ENCODE measurements at regions not wholly inside any gene's neighbourhood (a gene's known extent, or its start where the extent isn't known, plus 50 kb on each side); places are given as distances from the start of the nearest gene placed in this dataset.

DNA sequence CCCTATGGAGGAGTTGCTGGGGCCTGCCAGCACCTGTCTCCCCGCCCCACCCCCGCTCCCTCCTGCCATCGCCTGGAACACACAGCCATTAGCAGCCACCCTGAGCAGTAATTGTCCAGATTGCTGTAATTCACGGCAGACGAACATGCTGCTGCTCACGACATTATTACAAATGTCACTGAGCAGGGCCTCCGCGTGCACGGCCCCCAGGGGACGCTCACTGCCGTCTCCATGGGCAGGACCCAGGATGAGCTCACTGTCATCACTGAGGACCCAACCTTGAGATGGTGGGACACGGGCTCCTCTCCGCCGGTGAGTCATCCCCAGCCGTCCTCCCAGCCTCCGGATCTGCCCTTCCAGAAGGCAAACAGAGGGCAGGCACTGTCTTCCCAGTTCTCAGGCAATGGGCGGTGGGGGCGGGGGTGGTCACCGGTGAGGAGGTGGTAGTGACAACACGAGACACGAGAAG is 100.4 kb downstream of the RFLNA start:
- peak in 1 of 14 donors; percentile 41 for DNase-seq

DNA sequence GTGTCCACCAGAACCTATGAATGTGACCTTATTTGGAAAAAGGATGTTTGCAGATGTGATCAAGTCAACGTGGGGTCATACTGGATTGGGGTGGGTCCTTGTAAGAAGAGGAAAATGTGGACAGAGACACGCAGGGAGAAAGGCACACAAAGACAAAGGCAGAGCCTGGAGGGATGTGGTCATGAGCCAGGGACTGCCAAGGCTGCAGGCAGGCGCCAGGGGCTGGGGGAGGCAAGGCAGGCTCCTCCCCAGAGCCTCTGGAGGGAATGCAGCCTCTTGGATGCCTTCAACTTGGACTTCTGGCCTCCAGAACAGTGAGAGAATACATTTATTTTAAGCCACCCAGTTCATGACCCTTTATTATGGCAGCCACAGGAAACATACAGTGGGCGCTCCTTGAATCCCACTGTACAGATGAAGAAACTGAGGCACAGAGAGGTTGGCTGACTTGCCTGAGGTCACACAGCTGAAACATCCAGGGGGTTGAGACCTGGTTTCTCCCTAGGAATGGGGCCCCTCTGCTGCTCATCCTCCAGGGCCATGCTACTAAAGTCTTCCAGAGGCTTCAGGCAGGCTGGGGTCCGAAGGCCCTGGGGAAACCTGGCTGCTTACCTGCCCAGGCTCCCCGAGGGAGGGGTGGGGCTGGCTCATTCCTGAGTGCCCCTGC is 99.7 kb downstream of the RFLNA start:
- peak in 2 of 14 donors; percentile 20 to 25 for DNase-seq

DNA sequence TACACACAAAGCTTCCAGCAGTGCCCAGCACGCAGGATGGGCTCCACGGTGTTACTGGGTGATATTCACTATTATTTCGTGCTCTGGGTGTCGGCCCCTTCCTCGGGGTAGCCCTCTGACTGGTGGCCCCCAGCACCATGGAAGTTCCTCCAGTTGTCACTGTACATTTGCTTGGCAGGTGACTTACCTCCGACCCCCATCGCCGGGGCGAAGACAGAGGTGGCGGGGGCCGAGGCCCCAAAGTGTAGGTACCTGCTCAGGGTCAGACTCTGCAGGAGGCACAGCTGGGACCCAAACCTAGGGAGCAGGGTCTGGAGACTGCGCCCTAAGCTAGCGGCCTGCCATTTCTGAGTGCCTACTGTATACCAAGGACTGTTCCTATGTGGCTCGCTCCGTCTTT is 98.9 kb downstream of the RFLNA start:
- DNase-seq: no peak

DNA sequence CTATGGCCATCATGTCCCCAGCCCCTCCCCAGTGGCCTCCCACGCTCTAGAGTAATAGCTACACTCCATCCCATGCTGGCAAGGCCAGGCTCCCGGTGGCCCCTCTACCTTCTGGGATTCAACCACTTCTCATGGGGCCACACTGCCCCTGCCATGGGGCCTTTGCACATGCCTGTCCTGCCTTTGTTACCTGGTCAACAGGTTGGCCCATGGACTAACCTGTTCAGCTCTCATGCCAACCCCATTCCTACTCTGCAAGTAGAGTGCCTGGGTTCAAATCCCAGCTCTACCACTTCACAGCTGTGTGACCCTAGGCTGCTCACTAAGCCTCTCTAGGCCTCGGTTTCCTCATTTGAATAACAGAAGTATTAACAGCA is 98.5 kb downstream of the RFLNA start:
- DNase-seq: no peak

DNA sequence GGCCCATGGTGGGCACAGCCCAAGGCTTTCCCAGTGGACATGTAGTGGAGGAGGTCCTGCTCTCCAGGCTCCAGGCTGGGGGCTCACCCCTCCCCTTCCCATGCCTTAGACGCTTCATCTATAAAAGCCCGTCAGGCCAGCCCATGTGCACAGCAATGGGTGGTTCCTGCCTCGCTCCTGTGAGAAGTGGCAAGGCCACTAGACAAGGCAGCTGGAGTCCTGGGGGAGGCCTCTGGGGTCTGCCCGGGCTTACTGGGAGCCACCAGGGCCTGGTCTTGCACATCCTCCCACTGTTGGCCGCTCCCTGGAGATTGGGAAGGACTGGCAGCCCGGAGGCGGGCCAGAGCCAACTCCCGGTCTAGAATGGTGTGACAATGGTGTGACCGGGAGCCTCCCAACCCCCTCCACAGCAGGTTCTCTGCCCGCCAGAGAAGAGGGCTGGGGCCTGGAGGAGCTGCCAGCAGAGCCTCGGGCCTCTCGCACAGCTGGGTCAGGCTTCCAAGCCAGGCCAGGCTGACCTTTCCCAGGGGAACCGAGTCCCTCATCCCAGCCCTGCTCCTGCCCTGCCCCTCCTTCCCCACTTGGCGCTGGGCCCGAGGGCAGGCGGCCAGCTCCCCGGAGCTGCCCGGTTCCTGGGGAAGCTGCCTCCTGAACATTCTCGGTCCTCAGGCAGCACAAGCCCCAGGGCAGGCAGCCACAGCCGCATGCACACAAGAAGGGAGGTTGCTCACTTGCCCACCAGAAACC is 97.9 kb downstream of the RFLNA start:
- DNase-seq: peak in 13 of 14 donors; percentile 35 to 92 (median 83)

DNA sequence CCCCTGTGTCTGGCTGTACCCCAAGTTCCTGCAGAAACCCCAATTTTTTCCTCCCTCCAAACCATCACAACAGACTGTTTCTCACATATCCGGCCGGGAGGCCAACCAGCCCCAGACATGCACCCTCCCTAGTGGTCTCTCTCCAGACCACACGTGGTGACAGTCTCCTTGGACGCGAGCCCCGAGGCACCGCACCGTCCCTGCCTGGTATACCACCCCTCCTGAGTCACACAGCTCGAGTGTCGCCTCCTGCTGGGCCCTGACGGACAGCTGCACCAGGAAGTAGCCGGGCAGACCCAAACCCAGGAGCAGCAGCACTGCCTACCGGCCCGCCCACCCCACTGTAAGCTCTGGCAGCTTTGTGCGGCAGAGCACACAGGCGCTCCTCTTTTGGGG is 97.4 kb downstream of the RFLNA start:
- peak in 8 of 14 donors; percentile 28 to 74 (median 60) for DNase-seq

DNA sequence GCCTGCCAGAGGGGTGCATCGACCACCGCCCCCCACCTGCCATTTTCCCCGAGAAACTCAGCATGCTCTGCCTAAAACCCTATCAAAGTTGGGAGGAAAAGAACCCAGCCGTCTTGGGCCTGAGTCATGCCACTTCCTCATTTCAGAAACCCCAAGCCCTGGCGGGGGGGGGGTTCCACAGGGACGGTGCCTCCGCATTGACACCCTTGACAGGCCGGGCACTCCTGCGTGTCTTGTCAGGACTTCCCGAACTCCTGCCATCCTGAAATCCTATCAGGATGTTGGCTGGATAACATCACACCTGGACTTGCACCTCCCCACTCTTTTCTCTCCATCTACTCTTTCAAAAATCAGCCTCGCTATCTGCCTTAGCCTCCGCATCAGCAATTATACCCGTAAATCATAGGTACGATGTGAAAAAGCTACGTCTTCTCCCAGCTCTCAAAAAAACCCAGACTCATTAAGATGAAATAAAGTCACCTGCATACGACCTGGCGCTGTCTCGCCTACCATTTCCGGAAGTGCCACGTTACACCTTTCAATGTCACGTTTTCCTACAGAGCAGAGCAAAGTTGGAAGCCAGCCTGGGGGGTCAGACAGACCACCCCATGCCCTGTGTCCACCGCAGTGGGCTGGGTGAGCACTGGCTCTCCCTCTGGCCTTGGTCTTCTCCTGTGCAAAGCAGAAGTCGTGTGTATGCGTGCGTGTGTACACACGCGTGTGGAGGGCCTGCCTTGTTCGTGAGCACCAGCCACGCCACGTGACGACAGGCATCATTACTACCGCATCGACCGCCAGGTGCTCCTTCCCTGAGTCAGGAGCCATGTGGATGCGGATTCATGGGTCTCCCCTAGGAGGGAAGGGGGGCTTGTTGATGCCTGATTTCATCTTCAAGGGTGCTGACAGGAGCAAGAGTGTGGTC is 96.7 kb downstream of the RFLNA start:
- peak in 6 of 14 donors; percentile 32 to 60 (median 44) for DNase-seq

DNA sequence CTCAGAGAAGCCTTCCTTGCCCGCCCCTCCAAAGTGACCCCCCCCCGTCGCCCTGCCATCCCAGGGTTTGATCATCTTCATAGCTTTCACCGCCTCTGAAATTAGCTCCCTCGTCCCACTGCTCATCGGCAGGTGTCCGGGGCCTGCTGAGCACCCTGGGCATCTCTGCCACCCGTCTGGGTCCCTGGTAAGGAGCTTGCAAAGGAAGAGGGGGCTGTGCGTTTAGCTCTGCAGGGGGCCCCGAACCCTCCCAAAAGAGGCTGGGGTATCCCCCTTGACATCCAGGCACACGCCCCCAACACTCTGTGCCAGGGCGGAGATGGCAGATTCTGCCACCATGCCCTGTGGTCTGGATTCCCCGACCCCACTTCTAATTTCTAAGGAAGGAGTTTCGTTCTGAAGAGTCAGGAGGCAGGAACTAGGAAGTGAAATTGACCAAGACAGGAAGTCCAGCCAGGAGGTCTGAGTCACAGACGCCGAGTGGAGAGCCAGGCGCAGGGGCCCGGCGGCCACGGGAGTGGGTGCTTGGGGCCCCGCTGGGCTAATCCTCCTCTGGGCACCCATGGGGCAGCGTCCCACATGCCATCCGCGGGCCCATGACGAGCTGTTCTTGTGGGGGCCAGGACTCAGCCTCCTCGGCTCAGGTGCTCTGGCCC is 95.7 kb downstream of the RFLNA start:
- DNase-seq: peak in 6 of 14 donors; percentile 31 to 65 (median 46)

DNA sequence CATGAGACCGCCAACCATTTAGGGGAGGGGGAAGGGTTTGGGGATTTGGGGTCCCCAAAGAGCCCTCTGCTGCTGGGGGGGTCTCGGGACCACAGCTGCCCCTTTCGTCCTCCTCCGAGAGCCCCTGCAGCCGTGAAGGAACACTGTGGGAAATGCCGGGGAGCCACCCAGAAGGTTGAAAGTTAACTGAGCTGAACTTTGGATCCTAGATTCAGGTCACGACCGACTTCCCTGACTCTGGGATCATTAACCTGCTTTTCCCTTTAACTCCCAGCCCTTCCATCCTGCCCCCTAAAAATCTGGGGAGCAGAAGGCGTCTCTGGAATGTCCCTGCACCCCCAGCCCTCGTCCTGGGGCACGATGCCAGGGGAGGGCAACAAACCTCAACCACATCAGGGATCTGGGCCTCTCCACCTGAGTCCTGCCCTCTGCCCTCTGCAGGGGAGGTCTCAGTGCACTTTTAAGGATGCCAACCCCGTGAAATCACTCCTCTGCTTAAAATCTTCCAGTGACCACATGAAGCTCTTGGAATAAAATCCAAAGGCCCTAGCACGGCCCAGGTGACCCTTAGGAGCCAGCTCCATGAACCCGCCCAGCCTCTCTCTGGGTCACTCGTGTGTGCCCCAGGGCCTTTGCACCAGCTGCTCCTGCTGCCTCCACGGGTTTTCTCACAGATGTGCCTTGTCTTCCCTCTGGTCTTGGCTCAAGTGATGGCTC is 95.0 kb downstream of the RFLNA start:
- DNase-seq: no peak

DNA sequence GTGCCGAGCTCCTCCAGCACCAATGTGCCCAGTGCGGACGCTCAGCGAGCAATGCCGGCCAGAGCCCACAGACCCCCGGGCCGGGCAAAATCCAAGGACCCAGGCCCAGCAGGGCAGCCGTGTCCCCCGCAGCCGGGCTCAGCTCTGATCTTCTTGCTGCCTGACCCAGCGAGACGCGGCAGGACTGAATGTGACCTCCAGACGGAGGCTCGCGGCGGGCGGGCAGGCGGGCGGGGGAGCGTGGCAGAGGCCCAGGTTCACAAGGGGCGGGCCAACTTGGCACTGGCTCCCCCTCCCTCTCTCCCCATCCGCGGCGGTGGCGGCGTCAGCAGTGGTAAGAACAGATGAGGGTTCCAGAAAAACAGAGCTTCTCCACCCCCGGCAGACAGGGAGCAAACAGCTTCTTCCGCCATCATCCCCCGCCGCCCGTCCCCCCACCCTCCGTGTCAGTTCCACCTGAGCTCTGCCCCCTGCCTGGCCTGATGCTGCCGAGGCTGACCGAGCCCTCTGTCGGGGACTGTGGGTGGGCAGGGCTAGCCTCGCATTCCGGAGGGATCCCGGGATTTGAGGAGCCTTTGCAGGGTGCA is 94.3 kb downstream of the RFLNA start:
- peak; percentile 54 to 88 (median 83) for DNase-seq

DNA sequence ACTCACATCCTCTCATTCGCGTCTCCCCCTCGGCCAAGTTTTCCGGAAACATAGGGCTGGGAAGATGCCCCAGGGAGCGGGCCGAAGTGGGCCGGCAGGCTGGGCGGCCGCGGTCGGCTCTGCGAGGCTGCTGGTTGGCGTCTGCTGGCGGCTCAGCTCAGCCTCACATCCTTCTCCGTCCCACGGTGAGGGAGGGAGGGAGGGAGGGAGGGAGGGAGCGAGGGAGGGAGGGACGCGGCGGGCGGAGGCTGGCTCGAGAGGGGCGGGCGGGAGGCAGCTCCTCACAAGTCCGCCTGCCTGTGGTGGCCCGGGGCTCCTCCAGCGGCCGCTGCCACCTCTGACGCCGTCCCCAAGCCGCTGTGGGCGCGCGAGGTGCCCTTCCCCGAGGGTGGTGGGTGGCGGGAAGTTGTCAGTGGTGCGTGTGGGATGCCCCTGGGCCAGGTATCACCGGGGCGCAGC is 93.8 kb downstream of the RFLNA start:
- peak in 12 of 14 donors; percentile 71 to 88 (median 82) for DNase-seq

DNA sequence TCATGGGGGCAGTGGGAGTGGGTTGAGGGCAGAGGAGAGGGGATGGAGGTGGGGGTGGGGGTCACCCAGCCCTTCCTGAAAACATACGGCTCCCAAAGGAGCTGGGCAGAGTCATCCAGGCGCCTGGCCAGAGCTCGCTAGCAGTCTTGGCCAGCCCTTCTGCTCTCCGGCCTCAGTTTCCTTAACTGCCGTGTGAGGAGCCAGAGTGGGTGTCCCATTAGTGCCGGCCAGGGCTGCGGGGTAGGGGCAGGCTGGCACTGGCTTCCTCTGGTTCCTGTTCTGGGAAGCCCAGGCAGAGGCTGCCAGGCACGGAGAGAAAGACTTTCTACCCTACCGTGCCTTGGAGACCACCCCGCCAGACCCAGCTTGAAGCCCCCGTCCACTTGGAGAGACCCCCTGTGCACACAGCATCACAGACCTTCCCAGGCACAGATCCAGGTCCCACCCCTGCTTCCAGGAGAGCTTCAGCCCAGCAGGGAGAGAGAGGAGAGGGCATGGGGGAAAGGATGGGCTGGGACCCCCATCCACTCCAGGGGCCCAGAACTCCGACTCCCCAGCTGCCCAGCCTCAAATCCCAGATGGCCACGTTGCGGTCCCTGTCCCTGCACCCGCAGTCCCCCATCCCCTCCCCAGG is 93.3 kb downstream of the RFLNA start:
- peak in 1 of 14 donors; percentile 53 for DNase-seq

DNA sequence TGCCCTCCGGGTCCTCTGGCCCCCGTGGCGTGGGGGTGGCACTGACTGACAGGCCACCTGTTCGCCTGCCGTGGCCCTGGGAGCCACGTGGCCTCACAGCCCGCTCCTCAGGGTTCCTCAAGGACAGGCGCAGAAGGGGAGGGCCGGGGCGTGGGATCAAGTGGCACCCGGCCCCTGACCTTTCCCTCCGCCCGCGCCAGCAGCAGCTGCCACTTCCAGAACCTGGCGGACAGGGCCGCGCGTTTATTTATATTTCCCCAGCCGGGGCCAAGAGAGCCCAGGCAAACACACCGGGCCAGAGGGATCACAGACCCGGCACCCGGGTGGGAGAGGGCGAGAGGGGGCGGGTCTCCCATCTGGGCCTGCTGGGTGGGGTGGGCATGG is 92.6 kb downstream of the RFLNA start:
- no peak for DNase-seq

DNA sequence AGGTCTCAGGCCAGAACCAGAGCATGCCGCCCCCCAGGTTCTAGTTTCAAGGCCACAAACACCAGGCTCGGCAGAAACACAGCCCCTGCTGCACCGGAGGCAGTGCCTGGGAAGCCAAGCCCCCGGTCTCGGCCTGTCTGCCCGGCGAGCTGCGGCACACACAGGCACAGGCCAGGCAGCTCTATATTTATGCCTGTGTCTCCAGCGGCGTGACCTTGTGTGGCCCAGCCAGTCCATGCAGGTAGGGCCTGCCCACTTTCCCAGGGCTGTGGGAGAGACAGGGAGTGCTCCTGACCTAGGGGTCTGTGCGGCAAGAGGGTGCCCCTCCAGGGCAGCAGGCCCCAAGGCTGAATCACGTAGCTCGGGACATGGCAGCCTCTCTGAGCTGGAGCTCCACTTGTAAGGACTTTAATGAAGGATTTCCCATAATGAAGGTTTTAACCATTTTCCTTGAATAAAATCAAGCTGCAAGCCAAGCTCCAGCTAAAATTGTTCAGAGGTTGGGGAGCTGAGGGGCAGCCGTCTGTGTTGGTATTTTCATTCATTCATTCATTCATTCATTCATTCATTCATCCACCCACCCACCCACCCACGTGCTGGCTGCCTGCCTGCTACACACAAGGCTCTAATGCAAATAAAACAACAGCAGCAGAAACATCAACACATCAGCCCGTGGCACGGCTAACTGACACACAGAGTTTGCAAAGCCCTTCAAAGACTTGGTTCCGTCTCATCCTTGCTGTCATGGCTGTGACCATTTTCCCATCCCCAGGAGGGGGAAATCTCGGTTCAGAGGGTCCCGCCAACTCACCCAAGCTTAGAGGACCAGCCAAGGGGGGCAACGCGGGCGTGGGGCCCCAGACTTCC is 92.0 kb downstream of the RFLNA start:
- DNase-seq: no peak

DNA sequence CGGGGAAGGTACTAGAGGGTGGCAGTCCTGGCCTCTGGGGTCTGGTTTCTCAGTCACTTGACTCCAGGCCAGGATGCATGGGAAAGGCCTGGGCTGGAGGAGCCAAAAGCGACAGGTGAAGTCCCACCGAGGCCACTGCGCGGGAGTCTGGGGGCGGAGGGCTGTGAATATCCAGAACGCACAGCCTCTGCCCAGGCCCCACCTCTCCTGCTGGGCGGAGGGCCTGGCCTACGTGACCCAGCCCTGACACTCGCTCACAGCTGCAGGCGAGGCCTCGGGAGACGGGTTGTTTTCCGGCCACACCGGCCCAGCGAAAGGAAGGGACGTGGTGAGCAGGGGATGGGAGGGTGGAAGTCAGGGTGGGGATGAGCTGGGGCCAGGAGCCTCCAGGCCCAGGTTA is 91.2 kb downstream of the RFLNA start:
- no peak for DNase-seq

DNA sequence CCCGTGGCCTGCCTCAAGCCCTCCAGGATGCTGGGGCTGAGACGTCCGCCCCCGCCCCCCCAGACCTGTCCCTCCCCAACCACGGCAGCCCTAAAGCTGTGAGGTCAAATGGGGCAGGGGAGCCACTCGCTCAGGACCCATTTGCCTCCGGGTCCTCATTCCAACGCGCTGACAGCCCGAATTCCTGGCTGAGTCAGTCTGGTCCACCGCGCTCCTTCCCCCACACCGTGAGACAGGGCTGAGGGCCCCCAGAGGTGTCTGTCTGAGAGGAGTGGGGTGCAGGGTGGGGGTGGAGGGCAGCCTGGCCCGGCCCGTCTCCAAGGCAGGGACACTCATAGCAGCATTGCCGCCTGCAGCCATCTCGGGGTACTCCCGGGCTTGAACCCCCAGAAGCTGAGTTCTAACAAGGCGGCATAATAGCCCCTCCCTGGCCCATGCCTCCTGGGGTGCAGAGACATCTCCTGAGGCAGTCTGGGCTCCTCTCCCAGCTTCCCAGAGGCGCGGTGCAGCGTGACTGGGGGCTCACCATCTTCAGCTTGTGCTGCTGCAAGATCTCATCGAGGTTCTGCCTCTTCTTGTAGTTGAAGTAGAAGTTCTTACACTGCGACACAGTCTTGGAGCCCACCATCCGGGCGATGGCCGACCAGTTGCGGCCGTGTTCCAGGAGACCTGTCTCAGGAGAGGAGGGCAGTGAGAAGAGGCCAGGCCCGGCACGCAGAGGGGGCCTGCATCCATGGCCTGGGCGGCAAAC is 90.5 kb downstream of the RFLNA start:
- DNase-seq: no peak

DNA sequence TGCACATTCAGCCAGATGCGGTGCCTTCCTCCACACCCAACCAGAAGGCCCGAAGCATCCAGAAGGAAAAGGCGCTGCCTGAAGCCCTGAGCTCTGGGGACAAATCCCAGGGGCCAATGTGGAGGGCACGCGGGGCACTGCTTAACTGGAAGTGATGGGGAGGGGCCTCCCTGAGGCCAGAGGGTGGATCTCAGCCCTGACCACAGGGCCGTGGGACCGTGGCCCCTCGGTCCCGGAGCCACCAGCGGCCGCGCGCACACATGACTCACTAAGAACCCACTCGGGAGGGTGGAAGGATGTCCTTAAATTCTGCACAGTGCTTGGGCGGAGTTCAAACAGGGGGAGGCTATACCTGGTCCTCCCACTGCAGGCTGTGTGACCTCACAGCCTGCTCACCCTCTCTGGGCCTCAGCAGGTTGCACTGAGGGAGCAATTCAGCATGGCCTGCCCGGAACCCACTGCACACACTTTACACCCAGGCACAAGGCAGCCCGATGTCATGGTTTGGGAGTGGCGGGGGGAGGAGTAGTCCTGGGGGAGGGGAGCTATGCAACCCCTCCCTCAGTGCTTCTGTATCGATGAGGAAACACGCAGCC is 89.5 kb downstream of the RFLNA start:
- no peak for DNase-seq

DNA sequence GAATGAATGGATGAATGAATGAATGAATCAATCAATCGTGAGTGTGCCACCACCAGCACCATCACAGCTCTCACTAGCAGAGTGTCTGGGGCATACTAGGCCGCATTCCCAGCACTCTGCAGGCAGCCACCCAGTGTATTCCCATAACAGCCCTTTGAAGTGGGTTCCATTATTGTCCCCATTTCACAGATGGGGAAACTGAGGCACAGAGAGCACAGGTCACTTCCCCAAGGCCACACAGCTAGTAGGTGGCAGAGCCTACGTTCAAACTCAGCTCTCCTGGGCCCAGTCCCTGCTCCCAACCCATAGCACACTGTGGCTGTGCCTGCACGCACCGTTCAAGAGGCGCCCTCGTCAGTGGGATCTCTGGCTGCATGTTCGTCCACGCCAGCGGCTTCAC is 88.1 kb downstream of the RFLNA start:
- DNase-seq: no peak

Measured in C1 segment of cervical spinal cord (tissue), 14 donors.